Kidney (tissue), 13 donors: ENCODE measurements at regions not wholly inside any gene's neighbourhood (a gene's known extent, or its start where the extent isn't known, plus 50 kb on each side); places are given as distances from the start of the nearest gene placed in this dataset.
A peak's percentile ranks its signal among the peaks of the same experiment; 100 is the strongest.

Source experiments
- DNase-seq, 5 donors: peaks; one replicate each; pipeline ENCODE4 v3.0.0-alpha.2; 2013 to 2020
- FAIRE-seq: peaks from 2 replicates; lab custom pipeline; 2012; peaks lifted over from hg19 to GRCh38; lab: Jason Lieb, UNC
- H3K27ac ChIP-seq, 2 donors: one replicate each; pipeline ENCODE4 v1.7.0; 2013; ENCODE audit warnings: low read depth in 2 of 2, low read length in 2 of 2, inconsistent platforms in 1 of 2
- H3K27me3 ChIP-seq: one replicate; pipeline ENCODE4 v1.7.1; 2013; ENCODE audit warnings: low read length, inconsistent platforms; ENCODE audit not compliant: control insufficient read depth, insufficient read depth
- H3K36me3 ChIP-seq, 3 donors: one replicate each; pipeline versions ENCODE4 v1.7.0 to v1.7.1; 2013; ENCODE audit warnings: low read length in 3 of 3, control low read depth in 1 of 3, inconsistent platforms in 1 of 3; ENCODE audit not compliant: insufficient read depth in 3 of 3, control insufficient read depth in 2 of 3
- H3K4me1 ChIP-seq, 3 donors: one replicate each; pipeline versions ENCODE4 v1.7.0 to v1.7.1; 2013; ENCODE audit warnings: low read length in 3 of 3, inconsistent platforms in 1 of 3, low read depth in 1 of 3; ENCODE audit not compliant: control insufficient read depth in 2 of 3, insufficient read depth in 2 of 3
- H3K4me3 ChIP-seq, 3 donors: one replicate each; pipeline versions ENCODE4 v1.7.0 to v1.8.1; 2013; ENCODE audit warnings: low read length in 3 of 3, control low read depth in 1 of 3, inconsistent platforms in 1 of 3
- H3K9ac ChIP-seq, 3 donors: one replicate each; pipeline versions ENCODE4 v1.7.0 to v1.7.1; 2013; ENCODE audit warnings: low read length in 3 of 3, control low read depth in 1 of 3, inconsistent platforms in 1 of 3
- H3K9me3 ChIP-seq, 3 donors: one replicate each; pipeline versions ENCODE4 v1.7.0 to v1.7.1; 2013; ENCODE audit warnings: low read length in 3 of 3, control low read depth in 1 of 3, inconsistent platforms in 1 of 3; ENCODE audit not compliant: control insufficient read depth in 2 of 3, insufficient read depth in 1 of 3
- intact Hi-C: fragments of 100-400 bp; cut with DNase I; formaldehyde crosslinking; loops from one replicate; pipeline ENCODE4 v1.11.1; 2022
- TF ChIP-seq, protein P1 (sequence below): IDR thresholded peaks from 3 replicates; pipeline ENCODE4 v1.5.1; 2012; ENCODE audit warnings: mild to moderate bottlenecking, moderate library complexity, borderline replicate concordance; ENCODE audit not compliant: insufficient read depth; ENCODE audit errors: extremely low read depth
- donor health status: control.
- donor health status: control.
- donor health status: control.
- donor health status: control.
- donor health status: control.
- donor health status: DM: yes; HTN: yes; CAD: no.
- donor health status: Normal renal cell carcinoma (clear cell type).

DNA sequence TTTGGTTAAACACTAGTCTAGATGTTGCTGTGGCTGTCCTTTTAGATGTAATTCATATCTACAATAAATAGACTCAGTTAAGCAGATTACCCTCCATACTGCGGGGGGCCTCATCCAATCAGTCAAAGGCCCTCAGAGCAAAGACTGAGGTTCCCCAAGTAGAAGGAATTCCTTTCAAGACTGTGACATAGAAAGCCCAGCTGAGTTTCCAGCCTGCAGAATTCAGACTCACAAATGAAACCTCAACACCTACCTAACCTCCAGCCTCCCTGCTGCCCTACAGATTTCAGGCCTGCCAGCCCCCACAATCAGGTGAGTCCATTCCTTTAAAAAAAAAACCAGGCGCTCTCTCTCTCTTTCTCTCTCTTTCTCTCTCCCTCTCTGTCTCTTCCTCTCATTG, 73.6 kb upstream of the NSMCE3 start:
- no peak for FAIRE-seq

DNA sequence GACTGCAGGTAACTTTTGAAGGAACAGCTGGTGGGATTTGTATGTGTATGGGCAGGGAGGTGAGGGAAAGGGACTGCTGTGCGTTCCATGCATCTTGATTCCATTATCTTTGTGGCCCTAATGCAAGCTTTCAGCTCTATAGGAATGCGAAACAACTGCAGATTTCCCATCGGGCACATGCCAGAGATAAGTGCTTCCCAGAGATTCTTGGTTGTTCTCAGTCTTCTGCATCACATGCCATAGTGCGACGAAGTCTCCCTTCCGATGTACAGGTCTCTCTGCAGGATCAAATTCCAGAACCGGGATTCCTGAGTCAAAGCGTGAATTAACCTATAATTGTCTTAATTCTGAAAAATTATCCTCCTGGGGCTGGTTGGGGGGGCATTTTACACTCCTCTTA, 72.6 kb upstream of the NSMCE3 start:
- H3K9me3 ChIP-seq: no peaks in the 10 kb centered on the region
- H3K27ac ChIP-seq: no peak overlapping the region
- H3K27me3 ChIP-seq: no peaks in the 10 kb centered on the region
- no peak overlapping the region for H3K9ac ChIP-seq
- TF ChIP-seq, protein P1, sequence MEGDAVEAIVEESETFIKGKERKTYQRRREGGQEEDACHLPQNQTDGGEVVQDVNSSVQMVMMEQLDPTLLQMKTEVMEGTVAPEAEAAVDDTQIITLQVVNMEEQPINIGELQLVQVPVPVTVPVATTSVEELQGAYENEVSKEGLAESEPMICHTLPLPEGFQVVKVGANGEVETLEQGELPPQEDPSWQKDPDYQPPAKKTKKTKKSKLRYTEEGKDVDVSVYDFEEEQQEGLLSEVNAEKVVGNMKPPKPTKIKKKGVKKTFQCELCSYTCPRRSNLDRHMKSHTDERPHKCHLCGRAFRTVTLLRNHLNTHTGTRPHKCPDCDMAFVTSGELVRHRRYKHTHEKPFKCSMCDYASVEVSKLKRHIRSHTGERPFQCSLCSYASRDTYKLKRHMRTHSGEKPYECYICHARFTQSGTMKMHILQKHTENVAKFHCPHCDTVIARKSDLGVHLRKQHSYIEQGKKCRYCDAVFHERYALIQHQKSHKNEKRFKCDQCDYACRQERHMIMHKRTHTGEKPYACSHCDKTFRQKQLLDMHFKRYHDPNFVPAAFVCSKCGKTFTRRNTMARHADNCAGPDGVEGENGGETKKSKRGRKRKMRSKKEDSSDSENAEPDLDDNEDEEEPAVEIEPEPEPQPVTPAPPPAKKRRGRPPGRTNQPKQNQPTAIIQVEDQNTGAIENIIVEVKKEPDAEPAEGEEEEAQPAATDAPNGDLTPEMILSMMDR: no peak
- no peak for DNase-seq
- H3K4me3 ChIP-seq: no peak overlapping the region
- no peak for FAIRE-seq
- intact Hi-C loops: no loop called here
- H3K4me1 ChIP-seq: no peaks in the 10 kb centered on the region
- H3K36me3 ChIP-seq: no peaks in the 10 kb centered on the region

More for the DNA sequence above, 73.6 kb upstream of the NSMCE3 start:
- Histone ChIP-seq H3K27me3 (no peaks in the 10 kb centered on the region), H3K4me3 (no peak overlapping the region), H3K27ac (no peak overlapping the region), H3K4me1 (peaks cover 0 to 2% (median 0%) of the 10 kb centered on the region in 3 donors), H3K9ac (no peak overlapping the region), H3K36me3 (no peaks in the 10 kb centered on the region), H3K9me3 (no peaks in the 10 kb centered on the region)
- no peak for DNase-seq
- TF ChIP-seq, protein P1: no peak
- intact Hi-C loops: no loop called here

DNA sequence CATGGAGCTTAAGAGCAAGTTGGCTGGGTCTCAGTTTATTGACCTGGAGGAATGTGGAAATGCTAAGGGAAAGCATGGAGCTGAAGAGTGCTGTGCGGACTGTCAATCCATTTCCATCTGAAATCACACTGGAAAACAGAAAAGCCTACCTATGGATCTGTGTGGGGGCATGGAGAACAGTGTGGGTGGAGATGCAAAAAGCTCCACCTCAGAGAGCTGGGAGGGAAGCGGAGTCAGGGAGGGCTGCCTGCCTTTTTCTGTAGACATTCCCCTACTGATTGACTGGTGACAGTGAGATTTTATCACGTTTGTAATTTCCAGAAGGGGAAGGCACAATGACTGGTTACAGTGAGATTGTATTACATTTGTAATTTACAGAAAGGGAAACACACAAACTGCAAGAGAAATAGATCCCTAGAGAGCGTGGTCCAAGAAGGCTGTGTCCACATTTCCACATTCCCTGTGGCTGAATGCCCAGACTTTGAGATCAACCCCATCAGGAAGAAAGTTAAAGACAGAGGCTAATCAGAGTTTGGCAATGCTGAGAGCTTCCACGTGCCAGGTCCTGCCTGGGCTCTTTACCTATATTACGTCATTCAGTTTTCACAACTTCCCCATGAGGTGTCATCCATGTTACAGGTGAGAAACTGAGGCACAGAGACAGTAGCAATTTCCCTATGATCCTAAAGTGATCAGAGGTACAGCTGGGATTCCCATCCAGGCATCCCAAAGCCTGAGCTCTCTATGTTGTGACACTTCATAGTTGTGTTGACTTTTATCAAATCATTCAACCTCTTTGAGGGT, 67.7 kb upstream of the NSMCE3 start:
- TF ChIP-seq, protein P1: no peak
- H3K36me3 ChIP-seq: no peaks in the 10 kb centered on the region
- H3K4me3 ChIP-seq: no peak overlapping the region
- H3K9me3 ChIP-seq: no peaks in the 10 kb centered on the region
- H3K27ac ChIP-seq: no peak overlapping the region
- intact Hi-C loops: no loop called here
- FAIRE-seq (no peak), DNase-seq (peak in 2 of 5 donors; percentile 19 to 76)
- H3K4me1 ChIP-seq: no peaks in the 10 kb centered on the region
- H3K27me3 ChIP-seq: no peaks in the 10 kb centered on the region
- H3K9ac ChIP-seq: no peak overlapping the region
